Thyroid gland (tissue), 4 donors: ENCODE measurements at regions not wholly inside any gene's neighbourhood (a gene's known extent, or its start where the extent isn't known, plus 50 kb on each side); places are given as distances from the start of the nearest gene placed in this dataset.
"Not testable (repeated sequence)": the region's sequence is repeated elsewhere in the genome, so short reads cannot be mapped to it uniquely, and the experiment has no call there.

Experiments
- CTCF ChIP-seq, 6 experiments: fragments of 200-600 bp in 3 of 6; fragments of 450-650 bp in 3 of 6; sonication (generic) in 3 of 6; IDR thresholded peaks; one replicate each; pipeline ENCODE4 v1.5.1; 2016 to 2019; ENCODE audit warnings: antibody characterized with exemption in 6 of 6, mild to moderate bottlenecking in 2 of 6, inconsistent platforms in 1 of 6, moderate library complexity in 1 of 6
- POLR2A ChIP-seq, 2 donors: fragments of 450-650 bp; IDR thresholded peaks; one replicate each; pipeline ENCODE4 v1.6.1; 2017; ENCODE audit warnings: antibody characterized with exemption in 2 of 2, mild to moderate bottlenecking in 2 of 2, moderate library complexity in 1 of 2

GRCh38 chr1:206281912-206282654, 78.7 kb downstream of the SRGAP2 start:
- TF ChIP-seq CTCF, POLR2A (IDR thresholded peaks at IDR 0.05): not testable (repeated sequence)
